Suprapubic skin (tissue), 4 donors: ENCODE measurements at regions not wholly inside any gene's neighbourhood (a gene's known extent, or its start where the extent isn't known, plus 50 kb on each side); places are given as distances from the start of the nearest gene placed in this dataset.

ENCODE experiments used
- CTCF ChIP-seq, 2 donors: fragments of 200-600 bp in 1 of 2; fragments of 450-650 bp in 1 of 2; sonication (generic) in 1 of 2; IDR thresholded peaks; one replicate each; pipeline ENCODE4 v1.5.1; 2016 to 2019; ENCODE audit warnings: antibody characterized with exemption in 2 of 2, mild to moderate bottlenecking in 1 of 2, moderate library complexity in 1 of 2
- EP300 ChIP-seq: sonication (generic); formaldehyde crosslinking; IDR thresholded peaks from one replicate; pipeline ENCODE4 v1.6.1; 2017; ENCODE audit warnings: antibody characterized with exemption
- POLR2A ChIP-seq, 2 donors: fragments of 450-650 bp; IDR thresholded peaks; one replicate each; pipeline ENCODE4 v1.6.1; 2017; ENCODE audit warnings: antibody characterized with exemption in 2 of 2, mild to moderate bottlenecking in 2 of 2, moderate library complexity in 2 of 2
- POLR2AphosphoS5 ChIP-seq, 3 donors: sonication (generic); formaldehyde crosslinking; IDR thresholded peaks; one replicate each; pipeline ENCODE4 v1.6.1; 2017; ENCODE audit warnings: antibody characterized with exemption in 3 of 3

- TF ChIP-seq CTCF (IDR thresholded peaks at IDR 0.05) (no peak), POLR2AphosphoS5 (IDR thresholded peaks at IDR 0.05) (no peak), EP300 (no peak), POLR2A (IDR thresholded peaks at IDR 0.05) (no peak)
These were observed 113.0 kb downstream of the ETS2 start for GRCh38 chr21:38918607-38919346.
